Esophagus squamous epithelium (tissue), 5 donors: ENCODE measurements at regions not wholly inside any gene's neighbourhood (a gene's known extent, or its start where the extent isn't known, plus 50 kb on each side); places are given as distances from the start of the nearest gene placed in this dataset.

Experiments used
- DNase-seq: peaks from one replicate; lab custom pipeline; 2025; lab: John Stamatoyannopoulos, UW
- H3K27ac ChIP-seq, 4 donors: fragments of 200-600 bp; sonication (generic); one replicate each; pipeline ENCODE4 v1.5.1; 2016 to 2019; ENCODE audit warnings: mild to moderate bottlenecking in 1 of 4
- H3K27me3 ChIP-seq, 4 donors: fragments of 200-600 bp; sonication (generic); 1 replicate in 3 of 4; 2 replicates in 1 of 4; pipeline versions ENCODE4 v1.5.1 to v1.6.0; 2017 to 2021; ENCODE audit warnings: antibody characterized with exemption in 1 of 4
- H3K36me3 ChIP-seq, 3 donors: fragments of 200-600 bp; sonication (generic); one replicate each; pipeline ENCODE4 v1.5.1; 2016 to 2019
- H3K4me1 ChIP-seq, 3 donors: fragments of 200-600 bp; sonication (generic); one replicate each; pipeline ENCODE4 v1.5.1; 2017 to 2019
- H3K4me3 ChIP-seq, 4 donors: fragments of 200-600 bp; sonication (generic); 1 replicate in 3 of 4; 2 replicates in 1 of 4; pipeline ENCODE4 v1.5.1; 2016 to 2019; ENCODE audit warnings: mild to moderate bottlenecking in 2 of 4, moderate library complexity in 1 of 4
- H3K9me3 ChIP-seq, 3 donors: fragments of 200-600 bp; sonication (generic); one replicate each; pipeline ENCODE4 v1.5.1; 2016 to 2019
- CTCF ChIP-seq, 6 experiments: fragments of 450-650 bp in 4 of 6; fragments of 200-600 bp in 2 of 6; sonication (generic) in 2 of 6; IDR thresholded peaks; one replicate each; pipeline ENCODE4 v1.5.1; 2016 to 2019; ENCODE audit warnings: antibody characterized with exemption in 6 of 6, mild to moderate bottlenecking in 4 of 6, moderate library complexity in 4 of 6
- POLR2A ChIP-seq, 4 donors: fragments of 450-650 bp; IDR thresholded peaks; one replicate each; pipeline ENCODE4 v1.6.1; 2017; ENCODE audit warnings: antibody characterized with exemption in 4 of 4, mild to moderate bottlenecking in 4 of 4, moderate library complexity in 3 of 4
- WGBS, 2 donors: methylation state at CpG; one replicate each; pipeline ENCODE4 v1.1.5; 2018; 5-methylcytosine and 5-hydroxymethylcytosine counted together
- intact Hi-C: fragments of 100-400 bp; cut with DNase I; formaldehyde crosslinking; loops from one replicate; pipeline ENCODE4 v1.15.0; 2022
- donor health status: DM: yes; HTN: yes; CAD: no.

- intact Hi-C loops = no loop called here
- no peak for TF ChIP-seq POLR2A (IDR thresholded peaks at IDR 0.05)
- TF ChIP-seq CTCF (IDR thresholded peaks at IDR 0.05) = no peak
- no peaks in the 10 kb centered on the region for H3K9me3 ChIP-seq
- H3K27ac ChIP-seq = no peak overlapping the region
- no peak overlapping the region for H3K4me3 ChIP-seq
- no peaks in the 10 kb centered on the region for H3K27me3 ChIP-seq
- WGBS, 2 donors = 78 to 88% methylated on average over 1 of the region's 1 CpG
- no peak for DNase-seq
- no peaks in the 10 kb centered on the region for H3K36me3 ChIP-seq
- no peaks in the 10 kb centered on the region for H3K4me1 ChIP-seq
Measured at GRCh38 chr4:116529129-116529528, 556.2 kb downstream of the TRAM1L1 start.

GRCh38 chr4:116522922-116523321, 562.5 kb downstream of the TRAM1L1 start:
- no peak overlapping the region for H3K4me3 ChIP-seq
- TF ChIP-seq CTCF (IDR thresholded peaks at IDR 0.05) (no peak), POLR2A (IDR thresholded peaks at IDR 0.05) (no peak)
- no peaks in the 10 kb centered on the region for H3K36me3 ChIP-seq
- H3K4me1 ChIP-seq = no peaks in the 10 kb centered on the region
- DNase-seq = no peak
- intact Hi-C loops = no loop called here
- H3K27me3 ChIP-seq = no peaks in the 10 kb centered on the region
- peaks cover 0 to 6% (median 0%) of the 10 kb centered on the region in 3 donors for H3K9me3 ChIP-seq
- H3K27ac ChIP-seq = no peak overlapping the region

- Histone ChIP-seq H3K27me3 (no peaks in the 10 kb centered on the region), H3K4me1 (no peaks in the 10 kb centered on the region), H3K36me3 (no peaks in the 10 kb centered on the region), H3K9me3 (peaks cover 0 to 6% (median 0%) of the 10 kb centered on the region in 3 donors), H3K4me3 (no peak overlapping the region), H3K27ac (no peak overlapping the region)
- WGBS, 2 donors = 73 to 76% methylated on average over 3 of the region's 3 CpGs
- intact Hi-C loops = no loop called here
- no peak for DNase-seq
- TF ChIP-seq POLR2A (IDR thresholded peaks at IDR 0.05) (no peak), CTCF (IDR thresholded peaks at IDR 0.05) (no peak)
Measured at GRCh38 chr4:116520886-116521285, 564.5 kb downstream of the TRAM1L1 start.

GRCh38 chr4:116516711-116517110, 568.7 kb downstream of the TRAM1L1 start:
- Histone ChIP-seq H3K36me3 (no peaks in the 10 kb centered on the region), H3K27ac (no peak overlapping the region), H3K9me3 (peaks cover 0 to 6% (median 0%) of the 10 kb centered on the region in 3 donors), H3K4me3 (no peak overlapping the region), H3K4me1 (no peaks in the 10 kb centered on the region), H3K27me3 (no peaks in the 10 kb centered on the region)
- intact Hi-C loops = no loop called here
- WGBS, 2 donors = 56 to 82% methylated on average over 1 to 2 of the region's 2 CpGs
- no peak for DNase-seq
- TF ChIP-seq CTCF (IDR thresholded peaks at IDR 0.05) (no peak), POLR2A (IDR thresholded peaks at IDR 0.05) (no peak)

GRCh38 chr4:116515959-116516358, 569.4 kb downstream of the TRAM1L1 start:
- Histone ChIP-seq H3K36me3 (no peaks in the 10 kb centered on the region), H3K9me3 (peaks cover 0 to 6% (median 0%) of the 10 kb centered on the region in 3 donors), H3K27ac (no peak overlapping the region), H3K4me1 (no peaks in the 10 kb centered on the region), H3K4me3 (no peak overlapping the region), H3K27me3 (no peaks in the 10 kb centered on the region)
- DNase-seq = no peak
- 43 to 71% methylated on average over 1 of the region's 1 CpG for WGBS, 2 donors
- no peak for TF ChIP-seq CTCF (IDR thresholded peaks at IDR 0.05)
- no peak for TF ChIP-seq POLR2A (IDR thresholded peaks at IDR 0.05)
- intact Hi-C loops = no loop called here
